H1 (cell line): ENCODE measurements at regions not wholly inside any gene's neighbourhood (a gene's known extent, or its start where the extent isn't known, plus 50 kb on each side); places are given as distances from the start of the nearest gene placed in this dataset.
A peak's percentile ranks its signal among the peaks of the same experiment; 100 is the strongest.

Source experiments
- ASH2L ChIP-seq: fragments of 200-600, 300-600 bp; sonication (generic); IDR thresholded peaks from one replicate; pipeline ENCODE4 v1.7.1; 2017; ENCODE audit warnings: low read length
- CTBP2 ChIP-seq: IDR thresholded peaks from 2 replicates; pipeline ENCODE4 v1.7.0; 2011; ENCODE audit warnings: borderline replicate concordance, mild to moderate bottlenecking, moderate library complexity, mixed read lengths, low read length; ENCODE audit not compliant: insufficient read depth, insufficient read length
- EGR1 ChIP-seq: IDR thresholded peaks from 2 replicates; pipeline ENCODE4 v1.6.1; 2011; ENCODE audit warnings: low read depth, low read length, borderline replicate concordance
- KDM1A ChIP-seq: fragments of 200-600, 300-600 bp; sonication (generic); IDR thresholded peaks from 2 replicates; pipeline ENCODE4 v1.7.1; 2016; ENCODE audit warnings: mild to moderate bottlenecking, low read length, borderline replicate concordance
- NANOG ChIP-seq: IDR thresholded peaks from 2 replicates; pipeline ENCODE4 v1.6.1; 2011; ENCODE audit warnings: low read length, low read depth, mild to moderate bottlenecking, inconsistent platforms; ENCODE audit not compliant: insufficient read depth, poor library complexity, severe bottlenecking
- SIN3A ChIP-seq, 2 experiments: IDR thresholded peaks in 1 of 2; conservative IDR thresholded peaks in 1 of 2; 2 replicates each; pipeline ENCODE4 v1.6.1; 2011 to 2012; ENCODE audit warnings: low read length in 2 of 2, improper control_type of control experiment in 1 of 2, low read depth in 1 of 2, mild to moderate bottlenecking in 1 of 2
- TAF7 ChIP-seq: optimal IDR thresholded peaks from 2 replicates; pipeline ENCODE3; 2011; ENCODE audit warnings: low read depth, mild to moderate bottlenecking, inconsistent platforms, low read length, moderate library complexity, borderline replicate concordance
- TEAD4 ChIP-seq: IDR thresholded peaks from 2 replicates; pipeline ENCODE4 v1.6.1; 2012; ENCODE audit warnings: low read depth, low read length, inconsistent platforms, mixed read lengths
- TF ChIP-seq, protein P1 (sequence below): IDR thresholded peaks from 2 replicates; pipeline ENCODE4 v1.6.1; 2012; ENCODE audit warnings: inconsistent platforms
- TF ChIP-seq, protein P2 (sequence below): IDR thresholded peaks from 2 replicates; pipeline ENCODE4 v1.6.1; 2012; ENCODE audit warnings: low read length, inconsistent platforms

DNA sequence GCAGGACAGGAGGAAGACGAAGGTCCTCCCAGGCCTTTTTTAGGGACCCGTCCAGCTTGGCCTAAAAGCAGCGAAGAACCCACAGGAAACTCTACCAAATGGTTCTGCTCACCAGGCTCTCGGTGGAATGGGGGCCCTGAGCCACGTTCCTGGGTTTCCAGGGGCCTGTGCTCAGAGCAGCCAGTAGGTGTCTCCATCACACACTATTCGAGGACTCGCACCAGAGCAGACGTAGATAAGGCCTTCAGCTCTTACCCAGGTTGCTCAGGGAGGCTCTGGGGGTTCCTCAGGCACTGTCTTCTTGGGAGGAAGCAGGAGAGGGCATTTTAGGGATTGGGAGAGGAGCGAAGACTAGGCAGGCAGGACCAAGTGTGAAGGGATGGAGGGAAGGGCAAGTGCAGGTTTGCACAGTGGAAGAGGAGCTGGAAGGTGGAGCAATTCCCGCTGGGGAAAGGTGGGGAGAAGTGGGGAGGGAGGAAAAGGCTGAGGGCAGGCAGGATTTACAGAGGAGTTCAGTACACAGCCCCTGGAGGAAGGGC is 157.1 kb downstream of the RGS9 start (continued):
- no peak for TF ChIP-seq KDM1A
- TF ChIP-seq, protein P1, sequence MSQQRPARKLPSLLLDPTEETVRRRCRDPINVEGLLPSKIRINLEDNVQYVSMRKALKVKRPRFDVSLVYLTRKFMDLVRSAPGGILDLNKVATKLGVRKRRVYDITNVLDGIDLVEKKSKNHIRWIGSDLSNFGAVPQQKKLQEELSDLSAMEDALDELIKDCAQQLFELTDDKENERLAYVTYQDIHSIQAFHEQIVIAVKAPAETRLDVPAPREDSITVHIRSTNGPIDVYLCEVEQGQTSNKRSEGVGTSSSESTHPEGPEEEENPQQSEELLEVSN, result peak; percentile 72
- no peak for TF ChIP-seq SIN3A (conservative IDR thresholded peaks at IDR 0.05 in 1 of 2, IDR thresholded peaks at IDR 0.05 in 1 of 2; ENCODE audit: low read depth in 1 of 2, low read length in 2 of 2)
- TF ChIP-seq TAF7, result peak; percentile 64
- peak; percentile 35; the same call in 1 of the 2 replicates for TF ChIP-seq TEAD4
- TF ChIP-seq CTBP2, result peak; percentile 53
- peak; percentile 49; the same call in 1 of the 2 replicates for TF ChIP-seq EGR1
- no peak for TF ChIP-seq NANOG
- TF ChIP-seq, protein P2, sequence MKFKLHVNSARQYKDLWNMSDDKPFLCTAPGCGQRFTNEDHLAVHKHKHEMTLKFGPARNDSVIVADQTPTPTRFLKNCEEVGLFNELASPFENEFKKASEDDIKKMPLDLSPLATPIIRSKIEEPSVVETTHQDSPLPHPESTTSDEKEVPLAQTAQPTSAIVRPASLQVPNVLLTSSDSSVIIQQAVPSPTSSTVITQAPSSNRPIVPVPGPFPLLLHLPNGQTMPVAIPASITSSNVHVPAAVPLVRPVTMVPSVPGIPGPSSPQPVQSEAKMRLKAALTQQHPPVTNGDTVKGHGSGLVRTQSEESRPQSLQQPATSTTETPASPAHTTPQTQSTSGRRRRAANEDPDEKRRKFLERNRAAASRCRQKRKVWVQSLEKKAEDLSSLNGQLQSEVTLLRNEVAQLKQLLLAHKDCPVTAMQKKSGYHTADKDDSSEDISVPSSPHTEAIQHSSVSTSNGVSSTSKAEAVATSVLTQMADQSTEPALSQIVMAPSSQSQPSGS, result peak; percentile 29; the same call in 1 of the 2 replicates
- TF ChIP-seq ASH2L, result peak; percentile 49
